DOHH2 (cell line): ENCODE measurements at regions not wholly inside any gene's neighbourhood (a gene's known extent, or its start where the extent isn't known, plus 50 kb on each side); places are given as distances from the start of the nearest gene placed in this dataset.

Experiments
- H3F3A ChIP-seq: fragments of 200-600 bp; sonication (generic), shearing (Covaris generic); 2 replicates; pipeline ENCODE4 v1.6.0; 2016; ENCODE audit warnings: antibody characterized with exemption, mild to moderate bottlenecking; ENCODE audit not compliant: control insufficient read depth, insufficient read depth
- H3K27ac ChIP-seq: fragments of 200-600 bp; sonication (generic); 2 replicates; pipeline ENCODE4 v1.5.1; 2014; ENCODE audit warnings: low read depth, mild to moderate bottlenecking, low read length, moderate library complexity
- H3K27me3 ChIP-seq: fragments of 200-600 bp; sonication (generic); 2 replicates; pipeline ENCODE4 v1.6.1; 2014; ENCODE audit warnings: mild to moderate bottlenecking, low read length, mixed read lengths; ENCODE audit not compliant: control insufficient read depth
- H3K36me3 ChIP-seq: fragments of 200-600 bp; sonication (generic); 2 replicates; pipeline ENCODE4 v1.6.1; 2014; ENCODE audit warnings: mild to moderate bottlenecking, low read length, moderate library complexity, mixed read lengths; ENCODE audit not compliant: control insufficient read depth
- H3K4me1 ChIP-seq: fragments of 200-600 bp; sonication (generic); 2 replicates; pipeline ENCODE4 v1.6.1; 2014; ENCODE audit warnings: mild to moderate bottlenecking, low read length, mixed read lengths; ENCODE audit not compliant: control insufficient read depth
- H3K4me2 ChIP-seq: fragments of 200-600 bp; sonication (generic); 2 replicates; pipeline ENCODE4 v1.6.0; 2014; ENCODE audit warnings: mild to moderate bottlenecking, low read length, moderate library complexity
- H3K4me3 ChIP-seq: fragments of 200-600 bp; sonication (generic); 2 replicates; pipeline ENCODE4 v1.5.1; 2014; ENCODE audit warnings: mild to moderate bottlenecking, low read length, mixed read lengths
- H3K79me2 ChIP-seq: fragments of 200-600 bp; sonication (generic); 2 replicates; pipeline ENCODE4 v1.6.1; 2014; ENCODE audit warnings: mild to moderate bottlenecking, low read length, mixed read lengths; ENCODE audit not compliant: control insufficient read depth
- H3K9me2 ChIP-seq: fragments of 200-600 bp; sonication (generic); replicated peaks from 2 replicates; pipeline ENCODE4 v1.6.1; 2014; ENCODE audit warnings: mild to moderate bottlenecking, low read length, mixed read lengths; ENCODE audit not compliant: control insufficient read depth
- H3K9me3 ChIP-seq: fragments of 200-600 bp; sonication (generic); 2 replicates; pipeline ENCODE4 v1.6.1; 2014; ENCODE audit warnings: antibody characterized with exemption, low read length, mixed read lengths; ENCODE audit not compliant: control insufficient read depth, insufficient read depth
- H4K20me1 ChIP-seq: fragments of 200-600 bp; sonication (generic); 2 replicates; pipeline ENCODE4 v1.6.0; 2014; ENCODE audit warnings: low read depth, mild to moderate bottlenecking, antibody characterized with exemption, low read length, moderate library complexity; ENCODE audit not compliant: control insufficient read depth, insufficient read depth
- EZH2phosphoT487 ChIP-seq: fragments of 200-600 bp; sonication (generic); IDR thresholded peaks from 2 replicates; pipeline ENCODE4 v1.6.1; 2017; ENCODE audit warnings: borderline replicate concordance, mild to moderate bottlenecking, antibody characterized with exemption, low read length, moderate library complexity, mixed read lengths
- TF ChIP-seq, protein P1 (sequence below): fragments of 200-600 bp; sonication (generic); IDR thresholded peaks from one replicate; pipeline ENCODE4 v1.5.1; 2014; ENCODE audit warnings: antibody characterized with exemption, mild to moderate bottlenecking, low read depth, low read length; ENCODE audit not compliant: poor library complexity, severe bottlenecking

DNA sequence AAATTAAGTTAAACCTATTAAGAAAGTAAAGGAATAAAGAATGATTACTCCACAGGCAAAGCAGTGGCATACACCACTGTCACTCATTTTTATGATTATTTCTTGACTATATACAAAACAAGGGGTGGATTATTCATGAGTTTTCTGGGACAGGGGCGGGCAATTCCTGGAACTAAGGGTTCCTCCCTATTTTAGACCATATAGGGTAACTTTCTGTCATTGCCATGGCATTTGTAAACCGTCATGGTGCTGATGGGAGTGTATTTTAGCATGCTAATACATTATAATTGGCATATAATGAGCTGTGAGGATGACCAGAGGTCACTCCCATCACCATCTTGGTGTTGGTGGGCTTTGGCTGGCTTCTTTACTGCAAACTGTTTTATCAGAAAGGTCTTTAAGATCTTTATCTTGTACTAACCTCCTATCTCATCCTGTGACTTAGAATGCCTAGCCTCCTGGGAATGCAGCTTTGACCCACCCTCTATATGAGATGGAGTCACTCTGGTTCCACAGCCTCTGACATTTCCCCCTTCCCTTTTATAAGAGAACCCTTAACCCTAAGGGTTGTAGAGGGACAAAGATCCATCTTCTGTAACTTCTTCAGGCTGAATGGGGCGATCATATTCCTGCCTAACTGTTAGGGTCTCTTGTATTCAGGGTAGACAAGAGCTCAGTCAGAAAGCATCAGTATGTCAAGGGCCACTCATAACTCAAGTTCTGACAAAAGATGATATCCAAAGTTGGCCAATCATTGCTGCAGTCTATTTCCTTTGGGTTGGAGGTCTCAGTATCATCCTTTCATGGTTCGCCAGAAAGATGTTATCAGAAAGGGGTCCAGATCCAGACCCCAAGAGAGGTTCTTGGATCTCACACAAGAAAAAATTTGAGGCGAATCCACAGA is 79.5 kb upstream of the LIPC start:
- Histone ChIP-seq H3K27ac (no peak overlapping the region), H3K4me3 (no peak overlapping the region), H4K20me1 (no peaks in the 10 kb centered on the region), H3K79me2 (no peaks in the 10 kb centered on the region), H3K27me3 (no peaks in the 10 kb centered on the region; the same call in 1 of the 2 replicates), H3K9me3 (no peaks in the 10 kb centered on the region), H3K4me1 (no peaks in the 10 kb centered on the region), H3K9me2 (no peaks in the 10 kb centered on the region; the same call in 1 of the 2 replicates), H3K36me3 (no peaks in the 10 kb centered on the region), H3K4me2 (no peak overlapping the region), H3F3A (no peaks in the 10 kb centered on the region)
- TF ChIP-seq, protein P1, sequence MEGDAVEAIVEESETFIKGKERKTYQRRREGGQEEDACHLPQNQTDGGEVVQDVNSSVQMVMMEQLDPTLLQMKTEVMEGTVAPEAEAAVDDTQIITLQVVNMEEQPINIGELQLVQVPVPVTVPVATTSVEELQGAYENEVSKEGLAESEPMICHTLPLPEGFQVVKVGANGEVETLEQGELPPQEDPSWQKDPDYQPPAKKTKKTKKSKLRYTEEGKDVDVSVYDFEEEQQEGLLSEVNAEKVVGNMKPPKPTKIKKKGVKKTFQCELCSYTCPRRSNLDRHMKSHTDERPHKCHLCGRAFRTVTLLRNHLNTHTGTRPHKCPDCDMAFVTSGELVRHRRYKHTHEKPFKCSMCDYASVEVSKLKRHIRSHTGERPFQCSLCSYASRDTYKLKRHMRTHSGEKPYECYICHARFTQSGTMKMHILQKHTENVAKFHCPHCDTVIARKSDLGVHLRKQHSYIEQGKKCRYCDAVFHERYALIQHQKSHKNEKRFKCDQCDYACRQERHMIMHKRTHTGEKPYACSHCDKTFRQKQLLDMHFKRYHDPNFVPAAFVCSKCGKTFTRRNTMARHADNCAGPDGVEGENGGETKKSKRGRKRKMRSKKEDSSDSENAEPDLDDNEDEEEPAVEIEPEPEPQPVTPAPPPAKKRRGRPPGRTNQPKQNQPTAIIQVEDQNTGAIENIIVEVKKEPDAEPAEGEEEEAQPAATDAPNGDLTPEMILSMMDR, result no peak
- no peak for TF ChIP-seq EZH2phosphoT487

DNA sequence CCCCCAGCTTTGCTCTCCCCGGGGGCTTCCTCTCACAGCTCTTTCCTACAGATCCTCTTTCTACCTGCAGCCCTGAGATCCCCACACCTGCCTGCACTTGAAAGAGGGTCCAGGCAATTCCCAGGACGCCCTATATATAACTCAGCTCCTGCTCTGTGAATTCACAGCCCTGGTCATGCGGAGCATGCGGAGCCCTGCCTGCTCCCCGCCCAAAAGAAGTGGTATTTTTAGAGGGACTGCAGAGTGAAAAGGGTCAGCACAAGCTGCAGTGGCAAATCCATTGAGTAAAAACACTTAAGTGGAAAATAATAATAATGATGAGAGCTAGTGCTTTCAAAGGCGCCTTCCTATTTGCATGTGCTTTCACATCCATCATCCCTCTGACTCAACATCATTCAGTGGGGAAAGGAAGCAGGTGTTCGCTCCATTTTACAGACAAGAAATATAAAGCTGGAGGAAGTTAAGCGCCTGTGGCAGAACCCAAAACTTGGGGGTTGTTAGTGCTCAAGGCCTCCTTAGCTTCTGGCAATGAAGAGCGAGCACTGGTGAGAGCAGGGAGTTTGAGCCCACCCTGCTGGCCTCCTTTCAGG is 76.3 kb upstream of the LIPC start:
- Histone ChIP-seq H3K27ac (no peak overlapping the region), H3K27me3 (no peaks in the 10 kb centered on the region; the same call in 1 of the 2 replicates), H3K4me2 (no peak overlapping the region), H3K36me3 (no peaks in the 10 kb centered on the region), H4K20me1 (no peaks in the 10 kb centered on the region), H3K9me2 (no peaks in the 10 kb centered on the region; the same call in 1 of the 2 replicates), H3K4me3 (no peak overlapping the region), H3K9me3 (no peaks in the 10 kb centered on the region), H3F3A (no peaks in the 10 kb centered on the region), H3K4me1 (no peaks in the 10 kb centered on the region), H3K79me2 (no peaks in the 10 kb centered on the region)
- TF ChIP-seq EZH2phosphoT487, result no peak
- TF ChIP-seq, protein P1, result no peak

DNA sequence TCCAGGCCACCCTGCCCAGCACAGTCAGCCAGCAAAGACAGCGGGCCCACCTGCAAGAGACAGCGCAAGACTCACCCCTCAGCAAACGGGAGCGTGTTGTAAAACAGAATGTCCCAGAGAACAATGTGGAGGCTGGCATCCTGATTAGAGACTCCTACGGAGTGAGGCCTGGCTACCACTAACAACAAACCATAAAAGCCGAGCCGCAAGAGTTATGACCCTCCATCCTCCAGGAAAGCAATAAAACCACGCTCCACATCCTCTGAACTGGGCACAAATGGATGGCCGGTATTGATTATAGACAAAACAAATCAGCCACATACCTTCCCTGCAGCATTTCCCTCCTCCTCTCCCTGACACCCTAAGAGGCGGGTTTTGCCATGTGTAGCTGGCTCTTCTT is 75.8 kb upstream of the LIPC start:
- H3K27ac ChIP-seq, result no peak overlapping the region
- no peak overlapping the region for H3K4me2 ChIP-seq

More for the DNA sequence above, 75.8 kb upstream of the LIPC start:
- Histone ChIP-seq H3K4me1 (no peaks in the 10 kb centered on the region), H3F3A (no peaks in the 10 kb centered on the region), H3K36me3 (no peaks in the 10 kb centered on the region), H3K79me2 (no peaks in the 10 kb centered on the region), H3K4me3 (no peak overlapping the region), H3K9me3 (no peaks in the 10 kb centered on the region), H4K20me1 (no peaks in the 10 kb centered on the region), H3K27me3 (no peaks in the 10 kb centered on the region; the same call in 1 of the 2 replicates), H3K9me2 (no peaks in the 10 kb centered on the region; the same call in 1 of the 2 replicates)
- no peak for TF ChIP-seq EZH2phosphoT487
- TF ChIP-seq, protein P1, result no peak
